OCI-LY7 (cell line): ENCODE measurements at regions not wholly inside any gene's neighbourhood (a gene's known extent, or its start where the extent isn't known, plus 50 kb on each side); places are given as distances from the start of the nearest gene placed in this dataset.

Experiments used
- BruUV-seq: library from RNA; stranded (reverse); fragments of 400-500 nt; replicated peaks from 2 replicates; lab custom pipeline; 2021; lab: Mats Ljungman, UMichigan
- CTCF ChIA-PET: fragments of 300-600 bp; sonication (Branson Sonifier 250); formaldehyde crosslinking; loops from one replicate; lab custom pipeline; 2022; ENCODE audit warnings: antibody characterized with exemption; ENCODE audit not compliant: unreplicated experiment; lab: Charles Lee
- POLR2A ChIA-PET: fragments of 300-600 bp; sonication (Branson Sonifier 250); formaldehyde crosslinking; loops from one replicate; lab custom pipeline; 2022; ENCODE audit warnings: antibody characterized with exemption; lab: Charles Lee
- DNase-seq: peaks from one replicate; pipeline ENCODE4 v3.0.0-alpha.2; 2015; ENCODE audit warnings: low spot score
- H2AFZ ChIP-seq: fragments of 200-600 bp; sonication (generic), shearing (Covaris generic); 2 replicates; pipeline ENCODE4 v1.6.1; 2014; ENCODE audit warnings: mild to moderate bottlenecking, antibody characterized with exemption, low read length, moderate library complexity
- H3K27ac ChIP-seq: fragments of 200-600 bp; sonication (generic); 2 replicates; pipeline ENCODE4 v1.5.1; 2014; ENCODE audit warnings: mixed run types, low read depth, mild to moderate bottlenecking, moderate library complexity, low read length, inconsistent platforms; ENCODE audit not compliant: poor library complexity, severe bottlenecking
- H3K36me3 ChIP-seq: fragments of 200-600 bp; sonication (generic); 2 replicates; pipeline ENCODE4 v1.6.1; 2014; ENCODE audit warnings: mild to moderate bottlenecking, antibody characterized with exemption, low read length, moderate library complexity, mixed read lengths; ENCODE audit not compliant: insufficient read depth
- H3K4me1 ChIP-seq: fragments of 200-600 bp; sonication (generic); 2 replicates; pipeline ENCODE4 v1.5.1; 2014; ENCODE audit warnings: mild to moderate bottlenecking, low read length; ENCODE audit not compliant: insufficient read depth, poor library complexity, severe bottlenecking
- H3K4me2 ChIP-seq: fragments of 200-600 bp; sonication (generic); 2 replicates; pipeline ENCODE4 v1.6.1; 2014; ENCODE audit warnings: mild to moderate bottlenecking, low read length
- H3K4me3 ChIP-seq: fragments of 200-600 bp; sonication (generic); 2 replicates; pipeline ENCODE4 v1.5.1; 2014; ENCODE audit warnings: mild to moderate bottlenecking, low read depth, low read length; ENCODE audit not compliant: poor library complexity, severe bottlenecking
- H3K79me2 ChIP-seq: fragments of 200-600 bp; sonication (generic); 2 replicates; pipeline ENCODE4 v1.6.1; 2016; ENCODE audit warnings: low read depth, mild to moderate bottlenecking, low read length, moderate library complexity, mixed read lengths; ENCODE audit not compliant: insufficient read depth
- H3K9me2 ChIP-seq: fragments of 200-600 bp; sonication (generic); 2 replicates; pipeline ENCODE4 v1.6.1; 2016; ENCODE audit warnings: mild to moderate bottlenecking, low read length, mixed read lengths; ENCODE audit not compliant: insufficient read depth
- H3K9me3 ChIP-seq: fragments of 200-600 bp; sonication (generic); 2 replicates; pipeline ENCODE4 v1.6.1; 2014; ENCODE audit warnings: mild to moderate bottlenecking, mixed run types, low read length, mixed read lengths
- H4K20me1 ChIP-seq: fragments of 200-600 bp; sonication (generic); 2 replicates; pipeline ENCODE4 v1.6.1; 2014; ENCODE audit warnings: mild to moderate bottlenecking, antibody characterized with exemption, low read length, moderate library complexity, mixed read lengths; ENCODE audit not compliant: insufficient read depth
- CTCF ChIP-seq: fragments of 200-600 bp; sonication (generic); conservative IDR thresholded peaks from 2 replicates; pipeline ENCODE4 v1.5.1; 2014; ENCODE audit warnings: mild to moderate bottlenecking, antibody characterized with exemption, low read length, moderate library complexity, mixed read lengths
- EZH2phosphoT487 ChIP-seq: fragments of 200-600 bp; sonication (generic); IDR thresholded peaks from 2 replicates; pipeline ENCODE4 v1.6.1; 2018; ENCODE audit warnings: low read depth, borderline replicate concordance, mild to moderate bottlenecking, mixed run types, antibody characterized with exemption, low read length, moderate library complexity, mixed read lengths
- intact Hi-C: fragments of 100-400 bp; cut with micrococcal nuclease; formaldehyde crosslinking; loops from one replicate; pipeline ENCODE4 v1.10.0; 2022; ENCODE audit not compliant: unreplicated experiment

GRCh38 chr9:18384066-18384465, 89.9 kb upstream of the ADAMTSL1 start:
- Histone ChIP-seq H3K9me2 (no peaks in the 10 kb centered on the region), H3K9me3 (no peaks in the 10 kb centered on the region), H4K20me1 (no peaks in the 10 kb centered on the region), H2AFZ (no peak overlapping the region), H3K36me3 (no peaks in the 10 kb centered on the region), H3K79me2 (no peaks in the 10 kb centered on the region), H3K27ac (no peak overlapping the region), H3K4me3 (no peak overlapping the region), H3K4me2 (no peak overlapping the region), H3K4me1 (no peaks in the 10 kb centered on the region)
- DNase-seq: no peak
- no peak for TF ChIP-seq EZH2phosphoT487
- TF ChIP-seq CTCF: no peak
- CTCF ChIA-PET: no interaction called here
- BruUV-seq: no TSS peak
- POLR2A ChIA-PET: no interaction called here
- intact Hi-C loops: no loop called here

GRCh38 chr9:18385696-18386490, 88.1 kb upstream of the ADAMTSL1 start:
- no peaks in the 10 kb centered on the region for H3K9me3 ChIP-seq
- no peak overlapping the region for H2AFZ ChIP-seq
- ChIA-PET CTCF (no interaction called here), POLR2A (interaction anchor here (0.7 to 1.0 kb wide), 3 partner anchors 10 to 59 kb away, joined by 3 read pairs; no protein-coding TSS in a partner anchor)
- no peak overlapping the region for H3K27ac ChIP-seq
- no peak overlapping the region for H3K4me2 ChIP-seq
- H4K20me1 ChIP-seq: no peaks in the 10 kb centered on the region
- H3K4me3 ChIP-seq: no peak overlapping the region
- no peak for DNase-seq
- H3K79me2 ChIP-seq: no peaks in the 10 kb centered on the region
- no peaks in the 10 kb centered on the region for H3K9me2 ChIP-seq
- no peaks in the 10 kb centered on the region for H3K4me1 ChIP-seq
- TF ChIP-seq CTCF (no peak), EZH2phosphoT487 (no peak)
- no TSS peak for BruUV-seq
- no peaks in the 10 kb centered on the region for H3K36me3 ChIP-seq
- intact Hi-C loops: no loop called here

GRCh38 chr9:18390393-18390792, 83.6 kb upstream of the ADAMTSL1 start:
- no TSS peak for BruUV-seq
- H3K4me3 ChIP-seq: no peak overlapping the region
- ChIA-PET CTCF (no interaction called here), POLR2A (interaction anchor here (1.1 kb wide), 1 partner anchor 124 kb away, joined by 4 read pairs; no protein-coding TSS in a partner anchor)
- intact Hi-C loops: no loop called here
- no peak overlapping the region for H3K27ac ChIP-seq
- no peaks in the 10 kb centered on the region for H3K4me1 ChIP-seq
- no peaks in the 10 kb centered on the region for H3K36me3 ChIP-seq
- no peak overlapping the region for H3K4me2 ChIP-seq
- no peak for DNase-seq
- no peak overlapping the region for H2AFZ ChIP-seq
- no peaks in the 10 kb centered on the region for H4K20me1 ChIP-seq
- no peaks in the 10 kb centered on the region for H3K79me2 ChIP-seq
- no peaks in the 10 kb centered on the region for H3K9me2 ChIP-seq
- H3K9me3 ChIP-seq: no peaks in the 10 kb centered on the region
- TF ChIP-seq EZH2phosphoT487 (no peak), CTCF (no peak)
